Astrocyte (in vitro differentiated cells and primary cell): ENCODE measurements at regions not wholly inside any gene's neighbourhood (a gene's known extent, or its start where the extent isn't known, plus 50 kb on each side); places are given as distances from the start of the nearest gene placed in this dataset.
A peak's percentile ranks its signal among the peaks of the same experiment; 100 is the strongest.

Source experiments
- DNase-seq: peaks from one replicate; pipeline ENCODE4 v3.0.0-alpha.2; 2010; ENCODE audit warnings: low read depth
- FAIRE-seq: peaks from 2 replicates; lab custom pipeline; 2011; peaks lifted over from hg19 to GRCh38; lab: Jason Lieb, UNC
- H2AFZ ChIP-seq: 2 replicates; pipeline ENCODE4 v1.6.0; 2012; ENCODE audit warnings: low read depth, low read length, inconsistent platforms
- H3K27ac ChIP-seq: 2 replicates; pipeline ENCODE4 v1.5.1; 2011; ENCODE audit warnings: low read depth, low read length, inconsistent platforms
- H3K27me3 ChIP-seq: 2 replicates; pipeline ENCODE4 v1.6.0; 2011; ENCODE audit warnings: low read length, inconsistent platforms; ENCODE audit not compliant: insufficient read depth
- H3K36me3 ChIP-seq: 2 replicates; pipeline ENCODE4 v1.5.1; 2011; ENCODE audit warnings: low read length, inconsistent platforms; ENCODE audit not compliant: insufficient read depth
- H3K4me1 ChIP-seq: 2 replicates; pipeline ENCODE4 v1.5.1; 2011; ENCODE audit warnings: low read length, inconsistent platforms; ENCODE audit not compliant: insufficient read depth
- H3K4me2 ChIP-seq: 2 replicates; pipeline ENCODE4 v1.6.0; 2012; ENCODE audit warnings: low read length, inconsistent platforms
- H3K4me3 ChIP-seq: 2 replicates; pipeline ENCODE4 v1.5.1; 2011; ENCODE audit warnings: low read depth, mild to moderate bottlenecking, low read length, inconsistent platforms; ENCODE audit not compliant: insufficient read depth
- H3K79me2 ChIP-seq: 2 replicates; pipeline ENCODE4 v1.6.0; 2012; ENCODE audit warnings: mild to moderate bottlenecking, low read length, inconsistent platforms; ENCODE audit not compliant: insufficient read depth
- H3K9ac ChIP-seq: 2 replicates; pipeline ENCODE4 v1.6.0; 2012; ENCODE audit warnings: mild to moderate bottlenecking, low read length, inconsistent platforms
- H3K9me3 ChIP-seq: 2 replicates; pipeline ENCODE4 v1.5.1; 2012; ENCODE audit warnings: low read depth, mild to moderate bottlenecking, low read length, inconsistent platforms; ENCODE audit not compliant: insufficient read depth
- H4K20me1 ChIP-seq: 2 replicates; pipeline ENCODE4 v1.6.0; 2012; ENCODE audit warnings: low read length, inconsistent platforms; ENCODE audit not compliant: insufficient read depth
- H3K27ac Mint-ChIP-seq: one replicate; pipeline ENCODE4 v1.8.0; 2021; ENCODE audit warnings: mild to moderate bottlenecking, mixed read lengths; ENCODE audit not compliant: unreplicated experiment
- H3K27me3 Mint-ChIP-seq: one replicate; pipeline ENCODE4 v1.8.0; 2021; ENCODE audit warnings: low read depth, mixed read lengths; ENCODE audit not compliant: unreplicated experiment
- H3K36me3 Mint-ChIP-seq: one replicate; pipeline ENCODE4 v1.8.0; 2021; ENCODE audit warnings: low read depth, mixed read lengths; ENCODE audit not compliant: unreplicated experiment
- H3K4me1 Mint-ChIP-seq: one replicate; pipeline ENCODE4 v1.8.0; 2021; ENCODE audit warnings: low read depth, mixed read lengths; ENCODE audit not compliant: unreplicated experiment
- H3K4me3 Mint-ChIP-seq: one replicate; pipeline ENCODE4 v1.8.0; 2021; ENCODE audit warnings: mild to moderate bottlenecking, moderate library complexity, mixed read lengths; ENCODE audit not compliant: unreplicated experiment
- H3K9me3 Mint-ChIP-seq: one replicate; pipeline ENCODE4 v1.8.0; 2021; ENCODE audit warnings: mild to moderate bottlenecking, mixed read lengths; ENCODE audit not compliant: unreplicated experiment
- CTCF ChIP-seq: IDR thresholded peaks from 2 replicates; pipeline ENCODE4 v1.5.1; 2011; ENCODE audit warnings: low read depth, mild to moderate bottlenecking, inconsistent platforms, low read length, moderate library complexity; ENCODE audit not compliant: insufficient read depth
- EZH2 ChIP-seq: IDR thresholded peaks from 2 replicates; pipeline ENCODE4 v1.6.1; 2012; ENCODE audit warnings: mild to moderate bottlenecking, low read length, inconsistent platforms; ENCODE audit not compliant: insufficient read depth

GRCh38 chrX:39487166-39487968 lies 610.4 kb downstream of the BCOR start:
- Histone ChIP-seq H3K9me3 (no peaks in the 10 kb centered on the region), H3K9ac (no peak overlapping the region), H3K4me2 (no peak overlapping the region), H3K4me1 (no peaks in the 10 kb centered on the region), H4K20me1 (no peaks in the 10 kb centered on the region), H3K36me3 (no peaks in the 10 kb centered on the region), H3K4me3 (no peak overlapping the region), H2AFZ (no peak overlapping the region), H3K27me3 (no peaks in the 10 kb centered on the region), H3K79me2 (no peaks in the 10 kb centered on the region), H3K27ac (no peak overlapping the region)
- DNase-seq (no peak), FAIRE-seq (peak; percentile 89)
- no peak for TF ChIP-seq CTCF
- no peak for TF ChIP-seq EZH2
- no peak overlapping the region for H3K4me3 Mint-ChIP-seq
- no peak overlapping the region for H3K27ac Mint-ChIP-seq
- H3K9me3 Mint-ChIP-seq: no peaks in the 10 kb centered on the region
- H3K36me3 Mint-ChIP-seq: no peaks in the 10 kb centered on the region
- H3K4me1 Mint-ChIP-seq: no peaks in the 10 kb centered on the region
- peaks cover 22% of the 10 kb centered on the region for H3K27me3 Mint-ChIP-seq

- FAIRE-seq (no peak), DNase-seq (no peak)
- H3K27ac Mint-ChIP-seq: no peak overlapping the region
- no peak for TF ChIP-seq EZH2
- no peak for TF ChIP-seq CTCF
- peaks cover 20% of the 10 kb centered on the region for H3K27me3 Mint-ChIP-seq
- no peak overlapping the region for H3K4me3 Mint-ChIP-seq
- Histone ChIP-seq H3K36me3 (no peaks in the 10 kb centered on the region), H3K27me3 (no peaks in the 10 kb centered on the region), H3K79me2 (no peaks in the 10 kb centered on the region), H3K4me1 (no peaks in the 10 kb centered on the region), H3K9ac (no peak overlapping the region), H3K4me2 (no peak overlapping the region), H3K27ac (no peak overlapping the region), H4K20me1 (no peaks in the 10 kb centered on the region), H2AFZ (no peak overlapping the region), H3K4me3 (no peak overlapping the region), H3K9me3 (no peaks in the 10 kb centered on the region)
- H3K4me1 Mint-ChIP-seq: no peaks in the 10 kb centered on the region
- H3K9me3 Mint-ChIP-seq: no peaks in the 10 kb centered on the region
- H3K36me3 Mint-ChIP-seq: no peaks in the 10 kb centered on the region
These were observed 609.8 kb downstream of the BCOR start for GRCh38 chrX:39487969-39488330.

- Mint-ChIP-seq H3K27ac (no peak overlapping the region), H3K4me1 (no peaks in the 10 kb centered on the region), H3K36me3 (no peaks in the 10 kb centered on the region), H3K9me3 (no peaks in the 10 kb centered on the region), H3K4me3 (no peak overlapping the region), H3K27me3 (peaks cover 14% of the 10 kb centered on the region)
- no peaks in the 10 kb centered on the region for H3K27me3 ChIP-seq
- no peaks in the 10 kb centered on the region for H4K20me1 ChIP-seq
- H3K4me3 ChIP-seq: no peak overlapping the region
- no peak overlapping the region for H3K4me2 ChIP-seq
- no peak overlapping the region for H3K27ac ChIP-seq
- H3K36me3 ChIP-seq: no peaks in the 10 kb centered on the region
- no peak overlapping the region for H3K9ac ChIP-seq
- no peaks in the 10 kb centered on the region for H3K9me3 ChIP-seq
- H3K4me1 ChIP-seq: no peaks in the 10 kb centered on the region
- TF ChIP-seq EZH2 (no peak), CTCF (no peak)
- H2AFZ ChIP-seq: no peak overlapping the region
- no peak for FAIRE-seq
- no peak for DNase-seq
- H3K79me2 ChIP-seq: no peaks in the 10 kb centered on the region
These were observed 606.0 kb downstream of the BCOR start for GRCh38 chrX:39491548-39492297.
